ENCODE measurements at regions not wholly inside any gene's neighbourhood (a gene's known extent, or its start where the extent isn't known, plus 50 kb on each side); places are given as distances from the start of the nearest gene placed in this dataset.

GRCh38 chrX:131405497-131405896, 116.4 kb upstream of the IGSF1 start:
- TF ChIP-seq EZH2 (IDR thresholded peaks at IDR 0.05) (no peak), CTCF (IDR thresholded peaks at IDR 0.05) (peak; percentile 22), EZH2phosphoT487 (IDR thresholded peaks at IDR 0.05) (no peak)

Measured in neural progenitor cell (in vitro differentiated cells).